ENCODE measurements at regions not wholly inside any gene's neighbourhood (a gene's known extent, or its start where the extent isn't known, plus 50 kb on each side); places are given as distances from the start of the nearest gene placed in this dataset.
"Not testable (repeated sequence)": the region's sequence is repeated elsewhere in the genome, so short reads cannot be mapped to it uniquely, and the experiment has no call there.

GRCh38 chr5:126143622-126144021 lies 279.6 kb upstream of the GRAMD2B start:
- no peak overlapping the region for H3K4me3 Mint-ChIP-seq (ENCODE audit: unreplicated experiment)
- H3K27ac Mint-ChIP-seq (ENCODE audit: unreplicated experiment) = no peak overlapping the region
- TF ChIP-seq CTCF (IDR thresholded peaks at IDR 0.05; ENCODE audit: partially characterized antibody, unreplicated experiment) = no peak
- peaks cover 4% of the 10 kb centered on the region for H3K4me1 Mint-ChIP-seq (ENCODE audit: low read depth, unreplicated experiment)
- DNase-seq = no peak
- no peaks in the 10 kb centered on the region for H3K36me3 Mint-ChIP-seq (ENCODE audit: unreplicated experiment)
- H3K9me3 Mint-ChIP-seq (ENCODE audit: unreplicated experiment) = no peaks in the 10 kb centered on the region
- H3K27me3 Mint-ChIP-seq (ENCODE audit: unreplicated experiment) = no peaks in the 10 kb centered on the region

DNA sequence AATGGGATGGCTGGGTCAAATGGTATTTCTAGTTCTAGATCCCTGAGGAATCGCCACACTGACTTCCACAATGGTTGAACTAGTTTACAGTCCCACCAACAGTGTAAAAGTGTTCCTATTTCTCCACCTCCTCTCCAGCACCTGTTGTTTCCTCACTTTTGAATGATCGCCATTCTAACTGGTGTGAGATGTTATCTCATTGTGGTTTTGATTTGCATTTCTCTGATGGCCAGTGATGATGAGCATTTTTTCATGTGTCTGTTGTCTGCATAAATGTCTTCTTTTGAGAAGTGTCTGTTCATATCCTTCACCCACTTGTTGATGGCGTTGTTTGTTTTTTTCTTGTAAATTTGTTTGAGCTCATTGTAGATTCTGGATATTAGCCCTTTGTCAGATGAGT lies 272.9 kb upstream of the GRAMD2B start:
- not testable (repeated sequence) for DNase-seq; H3K4me3 Mint-ChIP-seq (ENCODE audit: unreplicated experiment); H3K27ac Mint-ChIP-seq (ENCODE audit: unreplicated experiment); H3K9me3 Mint-ChIP-seq (ENCODE audit: unreplicated experiment); H3K4me1 Mint-ChIP-seq (ENCODE audit: low read depth, unreplicated experiment); H3K36me3 Mint-ChIP-seq (ENCODE audit: unreplicated experiment); H3K27me3 Mint-ChIP-seq (ENCODE audit: unreplicated experiment)

- H3K4me3 Mint-ChIP-seq (ENCODE audit: unreplicated experiment); H3K9me3 Mint-ChIP-seq (ENCODE audit: unreplicated experiment); H3K4me1 Mint-ChIP-seq (ENCODE audit: low read depth, unreplicated experiment); H3K27me3 Mint-ChIP-seq (ENCODE audit: unreplicated experiment); DNase-seq; H3K36me3 Mint-ChIP-seq (ENCODE audit: unreplicated experiment); H3K27ac Mint-ChIP-seq (ENCODE audit: unreplicated experiment): not testable (repeated sequence)
Observed at GRCh38 chr5:126155298-126155697, 267.9 kb upstream of the GRAMD2B start.

DNA sequence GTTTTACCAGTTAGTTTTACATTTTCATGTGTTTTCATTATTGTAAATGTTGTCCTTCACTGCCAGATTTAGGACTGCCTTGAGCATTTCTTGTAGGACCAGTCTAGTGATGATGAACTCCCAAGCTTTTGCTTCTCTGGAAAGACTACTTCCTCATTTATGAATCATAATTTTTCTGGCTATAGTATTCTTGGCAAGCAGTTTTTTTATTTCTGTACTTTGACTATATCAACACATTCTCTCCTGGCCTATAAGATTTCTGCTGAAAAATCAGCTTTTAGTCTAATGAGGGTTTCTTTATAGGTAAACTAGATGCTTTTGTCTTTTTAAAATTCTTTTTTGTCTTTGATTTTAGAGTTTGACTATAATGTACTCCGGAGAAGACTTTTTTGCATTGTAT lies 256.8 kb upstream of the GRAMD2B start:
- no peaks in the 10 kb centered on the region for H3K4me1 Mint-ChIP-seq (ENCODE audit: low read depth, unreplicated experiment)
- TF ChIP-seq CTCF (IDR thresholded peaks at IDR 0.05; ENCODE audit: partially characterized antibody, unreplicated experiment) = no peak
- H3K27ac Mint-ChIP-seq (ENCODE audit: unreplicated experiment) = no peak overlapping the region
- no peak for DNase-seq
- H3K27me3 Mint-ChIP-seq (ENCODE audit: unreplicated experiment) = peaks cover 1% of the 10 kb centered on the region
- H3K9me3 Mint-ChIP-seq (ENCODE audit: unreplicated experiment) = peaks cover 1% of the 10 kb centered on the region
- no peak overlapping the region for H3K4me3 Mint-ChIP-seq (ENCODE audit: unreplicated experiment)
- peaks cover 19% of the 10 kb centered on the region for H3K36me3 Mint-ChIP-seq (ENCODE audit: unreplicated experiment)

- H3K27ac Mint-ChIP-seq (ENCODE audit: unreplicated experiment) = no peak overlapping the region
- peaks cover 19% of the 10 kb centered on the region for H3K36me3 Mint-ChIP-seq (ENCODE audit: unreplicated experiment)
- no peaks in the 10 kb centered on the region for H3K4me1 Mint-ChIP-seq (ENCODE audit: low read depth, unreplicated experiment)
- H3K27me3 Mint-ChIP-seq (ENCODE audit: unreplicated experiment) = peaks cover 1% of the 10 kb centered on the region
- H3K4me3 Mint-ChIP-seq (ENCODE audit: unreplicated experiment) = no peak overlapping the region
- TF ChIP-seq CTCF (IDR thresholded peaks at IDR 0.05; ENCODE audit: partially characterized antibody, unreplicated experiment) = no peak
- no peak for DNase-seq
- H3K9me3 Mint-ChIP-seq (ENCODE audit: unreplicated experiment) = peaks cover 1% of the 10 kb centered on the region
Observed at GRCh38 chr5:126168785-126169184, 254.4 kb upstream of the GRAMD2B start.

DNA sequence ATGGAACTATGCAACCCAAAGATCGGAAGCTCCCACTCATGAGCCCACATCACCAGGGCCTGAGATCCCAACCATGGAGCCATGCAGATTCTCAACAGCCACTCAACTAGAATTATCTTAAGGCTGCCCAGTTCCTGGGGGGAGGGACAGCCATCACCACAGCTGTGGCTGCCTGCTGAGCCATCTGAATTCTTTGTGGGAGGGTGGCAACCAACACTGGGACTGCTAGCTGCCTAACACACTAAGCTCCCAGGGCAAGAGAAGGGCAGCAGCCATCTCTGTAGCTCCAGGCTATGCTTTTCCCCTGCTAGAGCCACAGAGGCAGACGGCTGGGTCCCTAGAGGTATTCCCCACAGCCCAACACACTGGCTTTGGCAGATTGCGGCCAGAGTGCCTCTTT lies 251.3 kb upstream of the GRAMD2B start:
- Mint-ChIP-seq H3K36me3 (ENCODE audit: unreplicated experiment) (peaks cover 17% of the 10 kb centered on the region), H3K4me3 (ENCODE audit: unreplicated experiment) (no peak overlapping the region), H3K4me1 (ENCODE audit: low read depth, unreplicated experiment) (no peaks in the 10 kb centered on the region), H3K27ac (ENCODE audit: unreplicated experiment) (no peak overlapping the region), H3K27me3 (ENCODE audit: unreplicated experiment) (peaks cover 1% of the 10 kb centered on the region), H3K9me3 (ENCODE audit: unreplicated experiment) (peaks cover 6% of the 10 kb centered on the region)
- peak; percentile 14 for DNase-seq
- no peak for TF ChIP-seq CTCF (IDR thresholded peaks at IDR 0.05; ENCODE audit: partially characterized antibody, unreplicated experiment)

Measured in glutamatergic neuron (in vitro differentiated cells).